Prostate gland (tissue), 2 donors: ENCODE measurements at regions not wholly inside any gene's neighbourhood (a gene's known extent, or its start where the extent isn't known, plus 50 kb on each side); places are given as distances from the start of the nearest gene placed in this dataset.

Experiments used
- POLR2A ChIP-seq: fragments of 450-650 bp; IDR thresholded peaks from one replicate; pipeline ENCODE4 v1.6.1; 2016; ENCODE audit warnings: antibody characterized with exemption, mild to moderate bottlenecking
- POLR2AphosphoS5 ChIP-seq: sonication (generic); formaldehyde crosslinking; IDR thresholded peaks from one replicate; pipeline ENCODE4 v1.6.1; 2017; ENCODE audit warnings: antibody characterized with exemption
- TF ChIP-seq, protein P1 (sequence below), 4 experiments: fragments of 200-600 bp in 2 of 4; fragments of 450-650 bp in 2 of 4; sonication (generic) in 2 of 4; IDR thresholded peaks; 1 replicate in 3 of 4; 2 replicates in 1 of 4; pipeline ENCODE4 v1.5.1; 2016 to 2019; ENCODE audit warnings: antibody characterized with exemption in 4 of 4, mild to moderate bottlenecking in 2 of 4, moderate library complexity in 2 of 4

DNA sequence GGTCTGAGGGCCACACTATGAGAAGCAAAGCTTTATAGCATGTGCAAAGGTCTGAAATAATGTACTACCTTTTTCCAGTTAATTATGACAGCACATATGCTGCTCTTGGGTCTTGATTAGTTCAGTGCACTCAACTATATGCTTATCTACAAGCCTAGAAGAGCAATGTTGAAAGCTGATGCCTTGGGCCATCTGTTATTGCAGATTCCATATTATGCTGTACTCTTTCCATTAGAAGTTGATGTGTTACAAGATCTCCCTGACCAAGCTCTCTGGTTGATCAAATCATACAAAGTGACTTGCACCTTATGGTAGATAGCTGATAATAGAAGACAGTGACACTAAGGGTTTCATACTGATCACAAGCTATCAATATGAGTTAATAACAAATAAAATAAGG, 327.3 kb downstream of the FRK start:
- TF ChIP-seq, protein P1, sequence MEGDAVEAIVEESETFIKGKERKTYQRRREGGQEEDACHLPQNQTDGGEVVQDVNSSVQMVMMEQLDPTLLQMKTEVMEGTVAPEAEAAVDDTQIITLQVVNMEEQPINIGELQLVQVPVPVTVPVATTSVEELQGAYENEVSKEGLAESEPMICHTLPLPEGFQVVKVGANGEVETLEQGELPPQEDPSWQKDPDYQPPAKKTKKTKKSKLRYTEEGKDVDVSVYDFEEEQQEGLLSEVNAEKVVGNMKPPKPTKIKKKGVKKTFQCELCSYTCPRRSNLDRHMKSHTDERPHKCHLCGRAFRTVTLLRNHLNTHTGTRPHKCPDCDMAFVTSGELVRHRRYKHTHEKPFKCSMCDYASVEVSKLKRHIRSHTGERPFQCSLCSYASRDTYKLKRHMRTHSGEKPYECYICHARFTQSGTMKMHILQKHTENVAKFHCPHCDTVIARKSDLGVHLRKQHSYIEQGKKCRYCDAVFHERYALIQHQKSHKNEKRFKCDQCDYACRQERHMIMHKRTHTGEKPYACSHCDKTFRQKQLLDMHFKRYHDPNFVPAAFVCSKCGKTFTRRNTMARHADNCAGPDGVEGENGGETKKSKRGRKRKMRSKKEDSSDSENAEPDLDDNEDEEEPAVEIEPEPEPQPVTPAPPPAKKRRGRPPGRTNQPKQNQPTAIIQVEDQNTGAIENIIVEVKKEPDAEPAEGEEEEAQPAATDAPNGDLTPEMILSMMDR (IDR thresholded peaks at IDR 0.05): no peak
- TF ChIP-seq POLR2A (no peak), POLR2AphosphoS5 (no peak)
